Endothelial cell of umbilical vein (primary cell): ENCODE measurements at regions not wholly inside any gene's neighbourhood (a gene's known extent, or its start where the extent isn't known, plus 50 kb on each side); places are given as distances from the start of the nearest gene placed in this dataset.

Experiments
- BruUV-seq: library from RNA; stranded (reverse); fragments of 400-500 nt; replicated peaks from 2 replicates; lab custom pipeline; 2021; lab: Mats Ljungman, UMichigan
- CTCF ChIA-PET: fragments of 300-600, 350-600 bp; sonication (Branson Sonifier 250); formaldehyde crosslinking; loops from one replicate; lab custom pipeline; 2021; ENCODE audit warnings: antibody characterized with exemption, inconsistent platforms; lab: Charles Lee
- POLR2A ChIA-PET: fragments of 300-600, 350-600 bp; sonication (Branson Sonifier 250); formaldehyde crosslinking; loops from one replicate; lab custom pipeline; 2021; ENCODE audit warnings: antibody characterized with exemption, inconsistent platforms; lab: Charles Lee
- DNase-seq: peaks from one replicate; pipeline ENCODE4 v3.0.0-alpha.2; 2011; ENCODE audit warnings: low read depth, low spot score
- FAIRE-seq: peaks from 2 replicates; lab custom pipeline; 2011; peaks lifted over from hg19 to GRCh38; lab: Jason Lieb, UNC
- H2AFZ ChIP-seq: 2 replicates; pipeline ENCODE4 v1.6.0; 2012; ENCODE audit warnings: low read depth, low read length, control low read depth, inconsistent platforms
- H3K27ac ChIP-seq: 2 replicates; pipeline ENCODE4 v1.5.1; 2011; ENCODE audit warnings: low read depth, mild to moderate bottlenecking, control low read depth, low read length, moderate library complexity; ENCODE audit not compliant: insufficient read depth
- H3K27me3 ChIP-seq, 2 experiments: 2 replicates each; pipeline versions ENCODE4 v1.6.0 to v1.6.1; 2011; ENCODE audit warnings: low read length in 2 of 2, mixed read lengths in 1 of 2; ENCODE audit not compliant: control insufficient read depth in 2 of 2, insufficient read depth in 2 of 2
- H3K36me3 ChIP-seq, 2 experiments: 2 replicates in 1 of 2; 3 replicates in 1 of 2; pipeline ENCODE4 v1.5.1; 2011; ENCODE audit warnings: low read length in 2 of 2, mild to moderate bottlenecking in 1 of 2, moderate library complexity in 1 of 2; ENCODE audit not compliant: control insufficient read depth in 2 of 2, insufficient read depth in 2 of 2; ENCODE audit errors: extremely low read depth in 1 of 2
- H3K4me1 ChIP-seq: 3 replicates; pipeline ENCODE4 v1.5.1; 2011; ENCODE audit warnings: mild to moderate bottlenecking, low read length; ENCODE audit not compliant: control insufficient read depth, insufficient read depth; ENCODE audit errors: extremely low read depth
- H3K4me2 ChIP-seq: 2 replicates; pipeline ENCODE4 v1.6.1; 2011; ENCODE audit warnings: low read length, control low read depth, mixed read lengths; ENCODE audit not compliant: insufficient read depth
- H3K4me3 ChIP-seq, 3 experiments: fragments of 200-600 bp in 1 of 3; sonication (generic), shearing (Covaris generic) in 1 of 3; replicated peaks in 1 of 3; 2 replicates each; pipeline ENCODE4 v1.5.1; 2011 to 2016; ENCODE audit warnings: control low read depth in 3 of 3, low read length in 3 of 3, mild to moderate bottlenecking in 2 of 3, inconsistent platforms in 1 of 3, low read depth in 1 of 3, moderate library complexity in 1 of 3; ENCODE audit not compliant: insufficient read depth in 1 of 3
- H3K79me2 ChIP-seq: 2 replicates; pipeline ENCODE4 v1.6.0; 2012; ENCODE audit warnings: low read length, inconsistent platforms; ENCODE audit not compliant: control insufficient read depth, insufficient read depth
- H3K9ac ChIP-seq: replicated peaks from 2 replicates; pipeline ENCODE3; 2011; ENCODE audit warnings: low read length, control low read depth; ENCODE audit not compliant: insufficient read depth; ENCODE audit errors: extremely low read depth
- H3K9me1 ChIP-seq: replicated peaks from 3 replicates; pipeline ENCODE4 v1.6.0; 2011; ENCODE audit warnings: mild to moderate bottlenecking, low read length; ENCODE audit not compliant: control insufficient read depth, insufficient read depth; ENCODE audit errors: extremely low read depth
- H3K9me3 ChIP-seq: replicated peaks from 2 replicates; pipeline ENCODE4 v1.5.1; 2012; ENCODE audit warnings: low read length, inconsistent platforms; ENCODE audit not compliant: control insufficient read depth, insufficient read depth
- H4K20me1 ChIP-seq: replicated peaks from 2 replicates; pipeline ENCODE3; 2011; ENCODE audit warnings: mild to moderate bottlenecking, low read length; ENCODE audit not compliant: control insufficient read depth, insufficient read depth; ENCODE audit errors: extremely low read depth
- EZH2 ChIP-seq: IDR thresholded peaks from 2 replicates; pipeline ENCODE4 v1.6.1; 2012; ENCODE audit warnings: borderline replicate concordance, low read depth, mild to moderate bottlenecking, moderate library complexity, low read length, inconsistent platforms; ENCODE audit not compliant: severe bottlenecking
- FOS ChIP-seq: IDR thresholded peaks from 2 replicates; pipeline ENCODE4 v1.6.1; 2011; ENCODE audit warnings: mild to moderate bottlenecking, low read length, moderate library complexity, borderline replicate concordance; ENCODE audit not compliant: insufficient read depth
- GATA2 ChIP-seq: IDR thresholded peaks from 2 replicates; pipeline ENCODE4 v1.7.0; 2011; ENCODE audit warnings: low read depth, mild to moderate bottlenecking, moderate library complexity, mixed read lengths, low read length; ENCODE audit not compliant: insufficient read length, insufficient read depth
- JUN ChIP-seq: IDR thresholded peaks from 2 replicates; pipeline ENCODE4 v1.6.1; 2011; ENCODE audit warnings: borderline replicate concordance, low read depth; ENCODE audit not compliant: insufficient read length, insufficient read depth
- POLR2A ChIP-seq: IDR thresholded peaks from 2 replicates; pipeline ENCODE4 v1.6.1; 2012; ENCODE audit warnings: low read depth, mild to moderate bottlenecking, control low read depth, low read length
- dilution Hi-C: fragments of 300-500 bp; cut with MboI; formaldehyde crosslinking; loops from one replicate; pipeline ENCODE4 v1.15.0; 2019; ENCODE audit warnings: low sequenced_read_pairs; ENCODE audit not compliant: extremely low pct_ligation_motif_present
- intact Hi-C: fragments of 100-400 bp; cut with micrococcal nuclease; formaldehyde crosslinking; loops from one replicate; pipeline ENCODE4 v1.10.0; 2022
- TF ChIP-seq, protein P1 (sequence below), 2 donors: IDR thresholded peaks; 1 replicate in 1 of 2; 2 replicates in 1 of 2; pipeline ENCODE4 v1.5.1; 2011; ENCODE audit warnings: low read length in 2 of 2, mild to moderate bottlenecking in 2 of 2, moderate library complexity in 2 of 2, control low read depth in 1 of 2, inconsistent platforms in 1 of 2, low read depth in 1 of 2; ENCODE audit not compliant: insufficient read depth in 1 of 2; ENCODE audit errors: extremely low read depth in 1 of 2
- TF ChIP-seq, protein P2 (sequence below): IDR thresholded peaks from 2 replicates; pipeline ENCODE4 v1.6.1; 2011; ENCODE audit not compliant: insufficient read depth, insufficient read length

DNA sequence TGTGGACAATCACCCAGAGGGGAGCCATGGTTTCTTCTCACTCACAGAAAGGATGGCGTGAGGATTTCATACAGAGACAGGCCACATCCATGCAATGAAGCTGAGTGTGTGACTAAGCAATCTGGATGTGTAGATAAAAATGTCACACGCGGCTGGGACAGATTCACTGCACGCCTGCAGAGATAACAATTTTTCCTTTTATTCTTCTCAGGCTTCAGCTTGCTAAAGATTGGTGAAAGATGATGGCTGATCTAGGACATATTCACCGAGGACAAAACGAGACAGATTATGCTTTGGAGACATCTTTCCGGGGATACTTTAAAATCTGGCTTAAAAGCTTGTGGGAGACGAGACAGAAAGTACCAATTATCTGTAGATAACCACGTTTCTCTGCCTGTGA lies 313.9 kb upstream of the TRPC7 start:
- H3K4me3 ChIP-seq: no peak overlapping the region
- DNase-seq (no peak), FAIRE-seq (no peak)
- H2AFZ ChIP-seq: no peak overlapping the region
- dilution Hi-C loops (no loop called here), intact Hi-C loops (no loop called here)
- no peaks in the 10 kb centered on the region for H3K9me3 ChIP-seq
- TF ChIP-seq JUN (no peak), GATA2 (no peak), POLR2A (no peak), FOS (no peak)
- TF ChIP-seq, protein P1, sequence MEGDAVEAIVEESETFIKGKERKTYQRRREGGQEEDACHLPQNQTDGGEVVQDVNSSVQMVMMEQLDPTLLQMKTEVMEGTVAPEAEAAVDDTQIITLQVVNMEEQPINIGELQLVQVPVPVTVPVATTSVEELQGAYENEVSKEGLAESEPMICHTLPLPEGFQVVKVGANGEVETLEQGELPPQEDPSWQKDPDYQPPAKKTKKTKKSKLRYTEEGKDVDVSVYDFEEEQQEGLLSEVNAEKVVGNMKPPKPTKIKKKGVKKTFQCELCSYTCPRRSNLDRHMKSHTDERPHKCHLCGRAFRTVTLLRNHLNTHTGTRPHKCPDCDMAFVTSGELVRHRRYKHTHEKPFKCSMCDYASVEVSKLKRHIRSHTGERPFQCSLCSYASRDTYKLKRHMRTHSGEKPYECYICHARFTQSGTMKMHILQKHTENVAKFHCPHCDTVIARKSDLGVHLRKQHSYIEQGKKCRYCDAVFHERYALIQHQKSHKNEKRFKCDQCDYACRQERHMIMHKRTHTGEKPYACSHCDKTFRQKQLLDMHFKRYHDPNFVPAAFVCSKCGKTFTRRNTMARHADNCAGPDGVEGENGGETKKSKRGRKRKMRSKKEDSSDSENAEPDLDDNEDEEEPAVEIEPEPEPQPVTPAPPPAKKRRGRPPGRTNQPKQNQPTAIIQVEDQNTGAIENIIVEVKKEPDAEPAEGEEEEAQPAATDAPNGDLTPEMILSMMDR (IDR thresholded peaks at IDR 0.05; ENCODE audit: extremely low read depth in 1 of 2, insufficient read depth in 1 of 2, low read depth in 1 of 2, low read length in 2 of 2): no peak
- H3K9me1 ChIP-seq: no peaks in the 10 kb centered on the region
- no peaks in the 10 kb centered on the region for H3K4me1 ChIP-seq
- no peaks in the 10 kb centered on the region for H3K79me2 ChIP-seq
- H3K27me3 ChIP-seq: no peaks in the 10 kb centered on the region
- H3K4me2 ChIP-seq: no peak overlapping the region
- no peak overlapping the region for H3K27ac ChIP-seq
- ChIA-PET POLR2A (no interaction called here), CTCF (no interaction called here)
- H3K9ac ChIP-seq: no peak overlapping the region
- BruUV-seq: no TSS peak
- no peaks in the 10 kb centered on the region for H4K20me1 ChIP-seq
- H3K36me3 ChIP-seq: no peaks in the 10 kb centered on the region

DNA sequence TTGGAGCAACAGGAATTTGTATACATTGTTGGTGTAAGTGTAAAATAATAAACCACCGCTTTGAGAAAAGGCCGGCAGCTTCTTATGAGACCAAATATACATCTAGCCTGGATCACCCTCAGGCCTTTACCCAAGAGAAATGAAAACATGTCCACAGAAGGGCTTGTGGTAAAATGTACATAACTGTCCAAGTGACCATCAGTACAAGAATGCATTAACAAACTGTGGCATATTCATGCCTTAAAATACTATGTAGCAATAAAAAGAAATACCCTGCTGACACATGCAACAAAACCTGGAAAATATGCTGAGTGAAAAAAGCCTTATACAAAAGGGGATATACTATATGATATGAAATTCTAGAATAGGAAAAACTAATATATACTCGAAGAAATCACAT lies 311.9 kb upstream of the TRPC7 start:
- ChIA-PET POLR2A (no interaction called here), CTCF (interaction anchor here (1.3 to 1.9 kb wide), 2 partner anchors 9 to 304 kb away, joined by 4 to 6 read pairs; no protein-coding TSS in a partner anchor)
- DNase-seq (no peak), FAIRE-seq (no peak)
- Histone ChIP-seq H3K9me3 (no peaks in the 10 kb centered on the region), H3K79me2 (no peaks in the 10 kb centered on the region), H3K36me3 (no peaks in the 10 kb centered on the region), H3K27ac (no peak overlapping the region), H2AFZ (no peak overlapping the region), H3K4me3 (no peak overlapping the region), H3K9me1 (no peaks in the 10 kb centered on the region), H3K9ac (no peak overlapping the region), H3K4me1 (no peaks in the 10 kb centered on the region), H3K4me2 (no peak overlapping the region), H4K20me1 (no peaks in the 10 kb centered on the region), H3K27me3 (no peaks in the 10 kb centered on the region)
- dilution Hi-C loops: no loop called here
- TF ChIP-seq, protein P2, sequence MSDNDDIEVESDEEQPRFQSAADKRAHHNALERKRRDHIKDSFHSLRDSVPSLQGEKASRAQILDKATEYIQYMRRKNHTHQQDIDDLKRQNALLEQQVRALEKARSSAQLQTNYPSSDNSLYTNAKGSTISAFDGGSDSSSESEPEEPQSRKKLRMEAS: no peak
- TF ChIP-seq JUN: no peak
- TF ChIP-seq POLR2A: no peak
- TF ChIP-seq, protein P1 (IDR thresholded peaks at IDR 0.05; ENCODE audit: extremely low read depth in 1 of 2, insufficient read depth in 1 of 2, low read depth in 1 of 2, low read length in 2 of 2): no peak
- no peak for TF ChIP-seq EZH2
- BruUV-seq: no TSS peak
- intact Hi-C loops: no loop called here
